ENCODE measurements at regions not wholly inside any gene's neighbourhood (a gene's known extent, or its start where the extent isn't known, plus 50 kb on each side); places are given as distances from the start of the nearest gene placed in this dataset.

DNA sequence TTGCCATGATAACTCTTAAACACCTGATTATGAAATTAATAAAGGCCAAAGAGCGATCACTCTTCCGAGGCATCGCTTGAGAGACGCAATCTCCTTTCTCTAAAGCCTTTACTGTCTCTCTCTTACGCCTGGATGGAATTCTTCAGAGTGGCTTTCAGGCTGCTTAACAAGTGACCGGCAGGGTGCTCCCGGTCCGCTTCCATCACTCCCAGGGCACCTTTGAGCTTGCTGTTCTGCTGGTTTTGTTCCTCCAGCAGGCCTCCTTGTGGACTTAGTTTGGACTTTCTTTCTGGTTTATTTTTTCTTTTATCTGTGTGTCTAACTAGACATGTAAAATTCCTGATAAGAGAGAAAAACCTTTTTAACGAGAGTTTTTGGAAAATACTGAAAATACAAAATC lies 60.9 kb downstream of the MRPL32 start:
- Mint-ChIP-seq H3K36me3 (no peaks in the 10 kb centered on the region), H3K4me1 (no peaks in the 10 kb centered on the region), H3K4me3 (no peak overlapping the region), H3K27ac (no peak overlapping the region), H3K9me3 (no peaks in the 10 kb centered on the region), H3K27me3 (ENCODE audit: low read depth in 2 of 2) (peaks cover 17 to 31% of the 10 kb centered on the region in 2 donors)
- TF ChIP-seq, protein P1, sequence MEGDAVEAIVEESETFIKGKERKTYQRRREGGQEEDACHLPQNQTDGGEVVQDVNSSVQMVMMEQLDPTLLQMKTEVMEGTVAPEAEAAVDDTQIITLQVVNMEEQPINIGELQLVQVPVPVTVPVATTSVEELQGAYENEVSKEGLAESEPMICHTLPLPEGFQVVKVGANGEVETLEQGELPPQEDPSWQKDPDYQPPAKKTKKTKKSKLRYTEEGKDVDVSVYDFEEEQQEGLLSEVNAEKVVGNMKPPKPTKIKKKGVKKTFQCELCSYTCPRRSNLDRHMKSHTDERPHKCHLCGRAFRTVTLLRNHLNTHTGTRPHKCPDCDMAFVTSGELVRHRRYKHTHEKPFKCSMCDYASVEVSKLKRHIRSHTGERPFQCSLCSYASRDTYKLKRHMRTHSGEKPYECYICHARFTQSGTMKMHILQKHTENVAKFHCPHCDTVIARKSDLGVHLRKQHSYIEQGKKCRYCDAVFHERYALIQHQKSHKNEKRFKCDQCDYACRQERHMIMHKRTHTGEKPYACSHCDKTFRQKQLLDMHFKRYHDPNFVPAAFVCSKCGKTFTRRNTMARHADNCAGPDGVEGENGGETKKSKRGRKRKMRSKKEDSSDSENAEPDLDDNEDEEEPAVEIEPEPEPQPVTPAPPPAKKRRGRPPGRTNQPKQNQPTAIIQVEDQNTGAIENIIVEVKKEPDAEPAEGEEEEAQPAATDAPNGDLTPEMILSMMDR (IDR thresholded peaks at IDR 0.05) = no peak
- intact Hi-C loops (cut with micrococcal nuclease) = no loop called here
- WGBS (ENCODE audit: insufficient coverage) = 90% methylated on average over 8 of the region's 9 CpGs
- Histone ChIP-seq H3K27me3 (ENCODE audit: control insufficient read depth, insufficient read depth, low read length) (peaks cover 2% of the 10 kb centered on the region), H3K36me3 (ENCODE audit: control insufficient read depth, insufficient read depth, low read length) (no peaks in the 10 kb centered on the region), H3K4me3 (ENCODE audit: low read length) (no peak overlapping the region), H3K4me1 (ENCODE audit: control insufficient read depth, insufficient read depth, low read length) (no peaks in the 10 kb centered on the region), H3K9me3 (ENCODE audit: control insufficient read depth, insufficient read depth, low read length) (no peaks in the 10 kb centered on the region), H3K27ac (ENCODE audit: low read length) (no peak overlapping the region)
- DNase-seq = no peak
- ATAC-seq = no peak

DNA sequence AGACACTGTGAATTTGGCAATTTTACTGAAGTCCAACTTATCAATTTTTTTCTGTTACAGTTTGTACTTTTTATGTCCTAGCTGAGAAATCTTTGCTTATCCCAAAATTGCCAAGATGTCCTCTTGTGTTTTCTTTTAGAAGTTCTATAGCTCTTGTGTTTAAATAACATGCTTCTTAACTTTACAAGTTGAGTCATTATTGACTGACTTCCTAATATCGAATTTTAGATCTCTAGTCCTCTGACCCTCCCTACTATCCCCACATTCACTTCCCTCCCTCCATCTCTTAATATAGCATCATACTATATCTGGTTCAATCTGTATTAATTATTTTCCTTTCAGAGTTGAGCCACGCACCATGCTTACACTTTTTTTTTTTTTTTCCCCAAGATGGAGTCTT lies 61.9 kb downstream of the MRPL32 start:
- Mint-ChIP-seq H3K36me3 (no peaks in the 10 kb centered on the region), H3K4me3 (no peak overlapping the region), H3K27me3 (ENCODE audit: low read depth in 2 of 2) (peaks cover 17 to 31% of the 10 kb centered on the region in 2 donors), H3K9me3 (no peaks in the 10 kb centered on the region), H3K27ac (no peak overlapping the region), H3K4me1 (no peaks in the 10 kb centered on the region)
- Histone ChIP-seq H3K27ac (ENCODE audit: low read length) (no peak overlapping the region), H3K4me1 (ENCODE audit: control insufficient read depth, insufficient read depth, low read length) (no peaks in the 10 kb centered on the region), H3K27me3 (ENCODE audit: control insufficient read depth, insufficient read depth, low read length) (peaks cover 2% of the 10 kb centered on the region), H3K9me3 (ENCODE audit: control insufficient read depth, insufficient read depth, low read length) (no peaks in the 10 kb centered on the region), H3K36me3 (ENCODE audit: control insufficient read depth, insufficient read depth, low read length) (no peaks in the 10 kb centered on the region), H3K4me3 (ENCODE audit: low read length) (no peak overlapping the region)
- TF ChIP-seq, protein P1 (IDR thresholded peaks at IDR 0.05) = no peak
- WGBS (ENCODE audit: insufficient coverage) = 87% methylated on average over 2 of the region's 2 CpGs
- intact Hi-C loops (cut with micrococcal nuclease) = no loop called here
- DNase-seq = no peak
- no peak for ATAC-seq

DNA sequence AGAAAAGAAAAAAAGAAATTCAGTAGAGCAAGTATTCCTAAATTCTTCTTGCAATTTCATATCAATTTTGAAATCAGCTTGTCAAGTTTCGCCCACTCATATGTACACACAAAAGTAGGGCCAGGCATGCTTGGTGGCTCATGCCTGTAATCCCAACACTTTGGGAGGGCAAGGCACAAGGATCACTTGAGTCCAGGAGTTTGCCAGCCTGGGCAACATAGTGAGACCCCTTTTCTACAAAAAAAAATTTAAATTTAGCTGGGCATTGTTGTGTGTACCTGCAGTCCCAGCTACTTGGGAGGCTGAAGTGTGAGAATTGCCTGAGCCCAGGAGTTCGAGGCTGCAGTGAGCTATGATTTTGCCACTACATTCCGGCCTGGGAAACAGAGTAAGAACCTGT lies 65.4 kb downstream of the MRPL32 start:
- H3K27ac ChIP-seq (ENCODE audit: low read length) = no peak overlapping the region
- Mint-ChIP-seq H3K36me3 (no peaks in the 10 kb centered on the region), H3K9me3 (peaks cover 0 to 3% of the 10 kb centered on the region in 2 donors), H3K27ac (no peak overlapping the region), H3K4me1 (no peaks in the 10 kb centered on the region), H3K4me3 (no peak overlapping the region), H3K27me3 (ENCODE audit: low read depth in 2 of 2) (peaks cover 15 to 24% of the 10 kb centered on the region in 2 donors)
- ATAC-seq = no peak
- intact Hi-C loops (cut with micrococcal nuclease) = no loop called here
- H3K9me3 ChIP-seq (ENCODE audit: control insufficient read depth, insufficient read depth, low read length) = no peaks in the 10 kb centered on the region
- no peak for DNase-seq
- 94% methylated on average over 3 of the region's 3 CpGs for whole genome bisulfite sequencing (ENCODE audit: insufficient coverage)
- no peaks in the 10 kb centered on the region for H3K36me3 ChIP-seq (ENCODE audit: control insufficient read depth, insufficient read depth, low read length)
- H3K27me3 ChIP-seq (ENCODE audit: control insufficient read depth, insufficient read depth, low read length) = no peaks in the 10 kb centered on the region
- H3K4me3 ChIP-seq (ENCODE audit: low read length) = no peak overlapping the region
- no peaks in the 10 kb centered on the region for H3K4me1 ChIP-seq (ENCODE audit: control insufficient read depth, insufficient read depth, low read length)
- TF ChIP-seq, protein P1 (IDR thresholded peaks at IDR 0.05) = no peak

DNA sequence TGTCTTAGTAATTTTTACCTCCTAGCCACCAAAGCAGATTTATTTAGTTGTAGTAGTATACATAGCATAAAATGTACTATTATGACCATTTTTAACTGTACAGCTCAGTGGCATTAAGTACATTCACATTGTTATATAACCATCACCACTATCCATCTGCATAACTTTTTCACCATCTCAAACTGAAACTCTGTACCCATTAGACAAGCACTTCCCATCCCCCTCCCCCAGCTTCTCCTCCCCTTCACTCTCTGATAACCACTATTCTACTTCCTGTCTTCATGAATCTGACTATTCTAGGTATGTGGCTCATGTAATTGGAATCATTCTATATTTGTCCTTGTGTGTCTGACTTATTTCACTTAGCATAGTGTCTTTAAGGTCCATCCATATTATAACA lies 71.9 kb downstream of the MRPL32 start:
- Histone ChIP-seq H3K27ac (ENCODE audit: low read length) (no peak overlapping the region), H3K36me3 (ENCODE audit: control insufficient read depth, insufficient read depth, low read length) (no peaks in the 10 kb centered on the region), H3K4me1 (ENCODE audit: control insufficient read depth, insufficient read depth, low read length) (no peaks in the 10 kb centered on the region), H3K27me3 (ENCODE audit: control insufficient read depth, insufficient read depth, low read length) (no peaks in the 10 kb centered on the region), H3K9me3 (ENCODE audit: control insufficient read depth, insufficient read depth, low read length) (no peaks in the 10 kb centered on the region), H3K4me3 (ENCODE audit: low read length) (no peak overlapping the region)
- Mint-ChIP-seq H3K27ac (no peak overlapping the region), H3K27me3 (ENCODE audit: low read depth in 2 of 2) (peaks cover 14 to 22% of the 10 kb centered on the region in 2 donors), H3K4me1 (no peaks in the 10 kb centered on the region), H3K36me3 (no peaks in the 10 kb centered on the region), H3K9me3 (peaks cover 0 to 3% of the 10 kb centered on the region in 2 donors), H3K4me3 (no peak overlapping the region)
- no peak for ATAC-seq
- TF ChIP-seq, protein P1 (IDR thresholded peaks at IDR 0.05) = no peak
- peak in 1 of 2 donors; percentile 4 for DNase-seq
- intact Hi-C loops (cut with micrococcal nuclease) = no loop called here

Data from natural killer cell (primary cell).